ENCODE measurements at regions not wholly inside any gene's neighbourhood (a gene's known extent, or its start where the extent isn't known, plus 50 kb on each side); places are given as distances from the start of the nearest gene placed in this dataset.
"Not testable (repeated sequence)": the region's sequence is repeated elsewhere in the genome, so short reads cannot be mapped to it uniquely, and the experiment has no call there.

- H3K4me3 ChIP-seq (ENCODE audit: low read depth, low read length) = no peak overlapping the region
- no peak for DNase-seq (ENCODE audit: low read depth)
- no peak for TF ChIP-seq CTCF (conservative IDR thresholded peaks at IDR 0.05; ENCODE audit: low read depth, low read length)
Observed at GRCh38 chr12:97050509-97050908, 143.5 kb downstream of the NEDD1 start.

- H3K4me3 ChIP-seq (ENCODE audit: low read depth, low read length) = no peak overlapping the region
- no peak for TF ChIP-seq CTCF (conservative IDR thresholded peaks at IDR 0.05; ENCODE audit: low read depth, low read length)
- DNase-seq (ENCODE audit: low read depth) = no peak
Observed at GRCh38 chr12:97051341-97051740, 144.3 kb downstream of the NEDD1 start.

- no peak for TF ChIP-seq CTCF (conservative IDR thresholded peaks at IDR 0.05; ENCODE audit: low read depth, low read length)
- no peak for DNase-seq (ENCODE audit: low read depth)
- no peak overlapping the region for H3K4me3 ChIP-seq (ENCODE audit: low read depth, low read length)
Observed at GRCh38 chr12:97061171-97061570, 154.1 kb downstream of the NEDD1 start.

- H3K4me3 ChIP-seq (ENCODE audit: low read depth, low read length) = no peak overlapping the region
- DNase-seq (ENCODE audit: low read depth) = no peak
- TF ChIP-seq CTCF (conservative IDR thresholded peaks at IDR 0.05; ENCODE audit: low read depth, low read length) = no peak
Observed at GRCh38 chr12:97063292-97063935, 156.4 kb downstream of the NEDD1 start.

- no peak for DNase-seq (ENCODE audit: low read depth)
- H3K4me3 ChIP-seq (ENCODE audit: low read depth, low read length) = no peak overlapping the region
- TF ChIP-seq CTCF (conservative IDR thresholded peaks at IDR 0.05; ENCODE audit: low read depth, low read length) = no peak
Observed at GRCh38 chr12:97075161-97075933, 168.3 kb downstream of the NEDD1 start.

- DNase-seq (ENCODE audit: low read depth) = no peak
- H3K4me3 ChIP-seq (ENCODE audit: low read depth, low read length) = no peak overlapping the region
- no peak for TF ChIP-seq CTCF (conservative IDR thresholded peaks at IDR 0.05; ENCODE audit: low read depth, low read length)
Observed at GRCh38 chr12:97075934-97076630, 169.0 kb downstream of the NEDD1 start.

- H3K4me3 ChIP-seq (ENCODE audit: low read depth, low read length); DNase-seq (ENCODE audit: low read depth): not testable (repeated sequence)
Observed at GRCh38 chr12:97076912-97077311, 169.9 kb downstream of the NEDD1 start.

All from choroid plexus epithelial cell (primary cell).